Natural killer cell (primary cell): ENCODE measurements at regions not wholly inside any gene's neighbourhood (a gene's known extent, or its start where the extent isn't known, plus 50 kb on each side); places are given as distances from the start of the nearest gene placed in this dataset.

Experiments used
- ATAC-seq, 3 donors: fragments of 150-1000 bp in 2 of 3; fragments of 200-7000 bp in 1 of 3; cut with Tn5 transposase; 1 replicate in 1 of 3; 2 replicates in 2 of 3; pipeline ENCODE4 v1.10.0; 2021; ENCODE audit warnings: mild to moderate bottlenecking in 2 of 3, moderate library complexity in 2 of 3
- DNase-seq, 2 donors: peaks; one replicate each; pipeline versions ENCODE4 v3.0.0 to v3.0.0-alpha.2; 2013 to 2021; ENCODE audit warnings: mixed read lengths in 1 of 2
- H3K27ac ChIP-seq: one replicate; pipeline ENCODE4 v1.5.1; 2013; ENCODE audit warnings: mild to moderate bottlenecking, low read length
- H3K27me3 ChIP-seq: one replicate; pipeline ENCODE4 v1.6.1; 2013; ENCODE audit warnings: low read length; ENCODE audit not compliant: control insufficient read depth, insufficient read depth
- H3K36me3 ChIP-seq: one replicate; pipeline ENCODE4 v1.6.1; 2013; ENCODE audit warnings: low read length; ENCODE audit not compliant: control insufficient read depth, insufficient read depth
- H3K4me1 ChIP-seq: one replicate; pipeline ENCODE4 v1.6.1; 2013; ENCODE audit warnings: low read length; ENCODE audit not compliant: control insufficient read depth, insufficient read depth
- H3K4me3 ChIP-seq: one replicate; pipeline ENCODE4 v1.5.1; 2013; ENCODE audit warnings: low read length
- H3K9me3 ChIP-seq: one replicate; pipeline ENCODE4 v1.6.1; 2013; ENCODE audit warnings: low read length; ENCODE audit not compliant: control insufficient read depth, insufficient read depth
- H3K27ac Mint-ChIP-seq, 2 donors: one replicate each; pipeline ENCODE4 v1.8.0; 2022; ENCODE audit warnings: mild to moderate bottlenecking in 2 of 2, mixed read lengths in 2 of 2, moderate library complexity in 1 of 2
- H3K27me3 Mint-ChIP-seq, 2 donors: one replicate each; pipeline ENCODE4 v1.8.0; 2022; ENCODE audit warnings: low read depth in 2 of 2, mixed read lengths in 2 of 2
- H3K36me3 Mint-ChIP-seq: one replicate; pipeline ENCODE4 v1.8.0; 2022; ENCODE audit warnings: mixed read lengths
- H3K4me1 Mint-ChIP-seq, 2 donors: one replicate each; pipeline ENCODE4 v1.8.0; 2022; ENCODE audit warnings: mixed read lengths in 2 of 2
- H3K4me3 Mint-ChIP-seq: one replicate; pipeline ENCODE4 v1.8.0; 2022; ENCODE audit warnings: mild to moderate bottlenecking, moderate library complexity, mixed read lengths
- H3K9me3 Mint-ChIP-seq, 2 donors: one replicate each; pipeline ENCODE4 v1.8.0; 2022; ENCODE audit warnings: mixed read lengths in 2 of 2
- WGBS: methylation state at CpG from one replicate; pipeline ENCODE4 v1.1.7; 2013; ENCODE audit warnings: missing lambda C conversion rate; ENCODE audit not compliant: insufficient coverage; 5-methylcytosine and 5-hydroxymethylcytosine counted together
- intact Hi-C: fragments of 100-400 bp; cut with micrococcal nuclease; formaldehyde crosslinking; loops from one replicate; pipeline ENCODE4 v1.14.2; 2022
- TF ChIP-seq, protein P1 (sequence below): fragments of 200-600 bp; IDR thresholded peaks from one replicate; pipeline ENCODE4 v1.8.0; 2022; ENCODE audit warnings: antibody characterized with exemption

DNA sequence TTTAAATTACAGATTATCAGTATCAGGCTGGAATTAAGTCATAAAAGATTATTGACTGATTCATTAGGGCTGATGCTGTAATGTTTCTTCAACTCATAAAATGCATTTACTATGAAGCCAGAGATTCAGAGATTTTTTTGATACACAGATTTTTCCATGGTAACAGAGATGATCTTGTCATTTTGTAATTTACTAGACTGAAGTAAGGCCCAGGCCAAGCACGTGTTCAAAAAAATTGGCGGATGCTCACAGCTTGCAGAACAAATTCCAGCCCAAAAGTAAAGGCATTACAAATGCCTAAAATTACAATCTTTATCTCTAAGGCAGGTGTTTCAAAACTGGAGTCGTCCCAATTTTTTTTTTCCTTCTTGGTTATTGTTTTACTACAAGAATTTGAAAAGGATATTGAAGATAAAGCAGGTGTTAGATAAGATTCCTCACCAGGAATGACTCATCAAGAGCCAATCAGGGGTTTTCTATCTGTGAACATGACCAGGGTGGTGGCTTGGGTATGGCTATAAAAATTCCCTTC lies 78.4 kb upstream of the MEOX2 start:
- Histone ChIP-seq H3K4me3 (no peak overlapping the region), H3K9me3 (peaks cover 3% of the 10 kb centered on the region), H3K27ac (no peak overlapping the region), H3K36me3 (no peaks in the 10 kb centered on the region), H3K27me3 (no peaks in the 10 kb centered on the region), H3K4me1 (no peaks in the 10 kb centered on the region)
- intact Hi-C loops, result no loop called here
- DNase-seq (no peak), ATAC-seq (no peak)
- Mint-ChIP-seq H3K36me3 (no peaks in the 10 kb centered on the region), H3K4me3 (no peak overlapping the region), H3K27ac (no peak overlapping the region), H3K9me3 (peaks cover 9 to 17% of the 10 kb centered on the region in 2 donors), H3K27me3 (no peaks in the 10 kb centered on the region), H3K4me1 (no peaks in the 10 kb centered on the region)
- TF ChIP-seq, protein P1, sequence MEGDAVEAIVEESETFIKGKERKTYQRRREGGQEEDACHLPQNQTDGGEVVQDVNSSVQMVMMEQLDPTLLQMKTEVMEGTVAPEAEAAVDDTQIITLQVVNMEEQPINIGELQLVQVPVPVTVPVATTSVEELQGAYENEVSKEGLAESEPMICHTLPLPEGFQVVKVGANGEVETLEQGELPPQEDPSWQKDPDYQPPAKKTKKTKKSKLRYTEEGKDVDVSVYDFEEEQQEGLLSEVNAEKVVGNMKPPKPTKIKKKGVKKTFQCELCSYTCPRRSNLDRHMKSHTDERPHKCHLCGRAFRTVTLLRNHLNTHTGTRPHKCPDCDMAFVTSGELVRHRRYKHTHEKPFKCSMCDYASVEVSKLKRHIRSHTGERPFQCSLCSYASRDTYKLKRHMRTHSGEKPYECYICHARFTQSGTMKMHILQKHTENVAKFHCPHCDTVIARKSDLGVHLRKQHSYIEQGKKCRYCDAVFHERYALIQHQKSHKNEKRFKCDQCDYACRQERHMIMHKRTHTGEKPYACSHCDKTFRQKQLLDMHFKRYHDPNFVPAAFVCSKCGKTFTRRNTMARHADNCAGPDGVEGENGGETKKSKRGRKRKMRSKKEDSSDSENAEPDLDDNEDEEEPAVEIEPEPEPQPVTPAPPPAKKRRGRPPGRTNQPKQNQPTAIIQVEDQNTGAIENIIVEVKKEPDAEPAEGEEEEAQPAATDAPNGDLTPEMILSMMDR, result no peak
- 93% methylated on average over 2 of the region's 3 CpGs for WGBS

- H3K27ac ChIP-seq, result no peak overlapping the region
- Mint-ChIP-seq H3K4me1 (no peaks in the 10 kb centered on the region), H3K36me3 (no peaks in the 10 kb centered on the region), H3K9me3 (peaks cover 4 to 15% of the 10 kb centered on the region in 2 donors), H3K4me3 (no peak overlapping the region), H3K27me3 (no peaks in the 10 kb centered on the region), H3K27ac (no peak overlapping the region)
- no peak overlapping the region for H3K4me3 ChIP-seq
- no peaks in the 10 kb centered on the region for H3K36me3 ChIP-seq
- TF ChIP-seq, protein P1, result no peak
- DNase-seq (no peak), ATAC-seq (no peak)
- peaks cover 3% of the 10 kb centered on the region for H3K9me3 ChIP-seq
- intact Hi-C loops, result no loop called here
- H3K27me3 ChIP-seq, result no peaks in the 10 kb centered on the region
- no peaks in the 10 kb centered on the region for H3K4me1 ChIP-seq
- 70% methylated on average over 3 of the region's 3 CpGs for WGBS
Observed at GRCh38 chr7:15764010-15764409, 77.5 kb upstream of the MEOX2 start.

DNA sequence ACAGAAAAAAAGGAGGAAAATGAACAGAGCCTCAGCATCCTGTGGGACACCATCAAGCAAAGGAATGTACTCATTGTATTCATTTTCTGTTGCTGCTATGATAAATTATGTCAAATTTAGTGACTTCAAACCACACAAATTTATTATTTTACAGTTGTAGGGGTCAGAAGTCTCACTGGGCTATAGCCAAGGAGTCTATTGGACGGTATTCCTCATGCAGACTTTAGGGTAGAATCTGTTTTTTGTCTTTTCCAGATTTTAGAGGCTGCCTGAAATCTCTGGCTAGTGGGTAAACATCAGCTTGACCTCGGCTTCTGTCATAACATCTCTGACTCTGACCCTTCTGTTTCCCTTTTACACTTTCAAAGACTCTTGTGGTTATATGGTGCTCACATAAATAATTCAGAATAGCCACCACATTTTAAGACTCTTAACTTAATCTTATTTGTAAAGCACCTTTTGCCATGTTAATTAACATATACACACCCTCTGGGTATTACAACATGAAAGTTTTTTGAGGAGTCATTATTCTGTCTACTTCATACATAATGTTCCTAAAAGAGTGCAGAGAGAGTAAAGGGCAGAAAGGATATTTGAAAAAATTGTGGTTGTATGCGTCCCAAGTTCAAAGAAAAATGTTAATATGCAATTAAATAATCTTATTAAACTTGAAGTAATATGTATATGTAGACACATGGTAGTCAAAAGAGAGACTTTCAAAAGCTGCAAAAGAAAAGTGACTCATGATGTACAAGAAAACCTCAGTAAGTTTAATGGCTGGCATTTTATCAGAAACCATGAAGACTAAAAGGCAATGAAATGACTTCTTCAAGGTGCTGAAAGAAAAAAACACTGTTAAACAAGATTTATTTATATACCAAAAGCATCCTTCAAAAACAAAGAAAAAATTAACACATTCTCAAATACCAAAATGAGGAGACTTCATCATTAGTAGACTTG lies 70.8 kb upstream of the MEOX2 start:
- no peaks in the 10 kb centered on the region for H3K36me3 ChIP-seq
- H3K4me3 Mint-ChIP-seq, result no peak overlapping the region
- H3K4me1 Mint-ChIP-seq, result no peaks in the 10 kb centered on the region
- no peak overlapping the region for H3K4me3 ChIP-seq
- no peaks in the 10 kb centered on the region for H3K27me3 ChIP-seq
- H3K9me3 Mint-ChIP-seq, result peaks cover 7 to 12% of the 10 kb centered on the region in 2 donors
- TF ChIP-seq, protein P1, result no peak
- H3K27me3 Mint-ChIP-seq, result no peaks in the 10 kb centered on the region
- no peaks in the 10 kb centered on the region for H3K9me3 ChIP-seq
- no peak overlapping the region for H3K27ac ChIP-seq
- no peak for DNase-seq
- WGBS, result 32% methylated on average over 2 of the region's 3 CpGs
- no peaks in the 10 kb centered on the region for H3K36me3 Mint-ChIP-seq
- intact Hi-C loops, result no loop called here
- ATAC-seq, result no peak
- H3K27ac Mint-ChIP-seq, result no peak overlapping the region
- no peaks in the 10 kb centered on the region for H3K4me1 ChIP-seq
